Keratinocyte (primary cell): ENCODE measurements at regions not wholly inside any gene's neighbourhood (a gene's known extent, or its start where the extent isn't known, plus 50 kb on each side); places are given as distances from the start of the nearest gene placed in this dataset.

Experiments
- DNase-seq: peaks from one replicate; pipeline ENCODE4 v3.0.0-alpha.2; 2011; ENCODE audit warnings: low read depth, missing footprints, low spot score
- FAIRE-seq: peaks from 2 replicates; lab custom pipeline; 2011; peaks lifted over from hg19 to GRCh38; lab: Jason Lieb, UNC
- H2AFZ ChIP-seq: 2 replicates; pipeline ENCODE4 v1.6.0; 2012; ENCODE audit warnings: low read length, control low read depth, inconsistent platforms; ENCODE audit not compliant: control insufficient read depth
- H3K27ac ChIP-seq: 2 replicates; pipeline ENCODE4 v1.5.1; 2011; ENCODE audit warnings: low read length; ENCODE audit not compliant: control insufficient read depth, insufficient read depth
- H3K27me3 ChIP-seq: 3 replicates; pipeline ENCODE4 v1.6.0; 2011; ENCODE audit warnings: low read length; ENCODE audit not compliant: control insufficient read depth, insufficient read depth; ENCODE audit errors: extremely low read depth
- H3K36me3 ChIP-seq, 2 experiments: 2 replicates in 1 of 2; 3 replicates in 1 of 2; pipeline ENCODE4 v1.5.1; 2011; ENCODE audit warnings: low read length in 2 of 2, mild to moderate bottlenecking in 1 of 2; ENCODE audit not compliant: control insufficient read depth in 2 of 2, insufficient read depth in 2 of 2; ENCODE audit errors: extremely low read depth in 1 of 2
- H3K4me1 ChIP-seq: 3 replicates; pipeline ENCODE4 v1.5.1; 2011; ENCODE audit warnings: low read length; ENCODE audit not compliant: control insufficient read depth, insufficient read depth; ENCODE audit errors: extremely low read depth
- H3K4me2 ChIP-seq: 3 replicates; pipeline ENCODE4 v1.6.0; 2011; ENCODE audit warnings: low read depth, low read length; ENCODE audit not compliant: control insufficient read depth, insufficient read depth; ENCODE audit errors: extremely low read depth
- H3K4me3 ChIP-seq, 3 experiments: fragments of 200-600 bp in 1 of 3; sonication (generic) in 1 of 3; 2 replicates in 2 of 3; 3 replicates in 1 of 3; pipeline ENCODE4 v1.5.1; 2011 to 2016; ENCODE audit warnings: low read length in 3 of 3, mild to moderate bottlenecking in 3 of 3, control low read depth in 2 of 3, inconsistent platforms in 1 of 3, low read depth in 1 of 3, mixed read lengths in 1 of 3, mixed run types in 1 of 3, moderate library complexity in 1 of 3; ENCODE audit not compliant: control insufficient read depth in 2 of 3, insufficient read depth in 2 of 3; ENCODE audit errors: extremely low read depth in 1 of 3
- H3K79me2 ChIP-seq: 2 replicates; pipeline ENCODE4 v1.6.0; 2012; ENCODE audit warnings: low read length; ENCODE audit not compliant: control insufficient read depth, insufficient read depth
- H3K9ac ChIP-seq: 3 replicates; pipeline ENCODE4 v1.6.0; 2011; ENCODE audit warnings: low read length; ENCODE audit not compliant: control insufficient read depth, insufficient read depth; ENCODE audit errors: extremely low read depth
- H3K9me1 ChIP-seq: 3 replicates; pipeline ENCODE4 v1.6.0; 2011; ENCODE audit warnings: low read length; ENCODE audit not compliant: control insufficient read depth, insufficient read depth; ENCODE audit errors: extremely low read depth
- H3K9me3 ChIP-seq: 2 replicates; pipeline ENCODE4 v1.5.1; 2012; ENCODE audit warnings: low read depth, low read length; ENCODE audit not compliant: control insufficient read depth
- H4K20me1 ChIP-seq: 3 replicates; pipeline ENCODE4 v1.6.0; 2011; ENCODE audit warnings: low read length; ENCODE audit not compliant: control insufficient read depth, insufficient read depth; ENCODE audit errors: extremely low read depth
- CTCF ChIP-seq, 3 experiments: IDR thresholded peaks in 1 of 3; conservative IDR thresholded peaks in 1 of 3; optimal IDR thresholded peaks in 1 of 3; 2 replicates in 2 of 3; 3 replicates in 1 of 3; pipeline versions ENCODE3 to v1.5.1; 2011; ENCODE audit warnings: low read length in 3 of 3, mild to moderate bottlenecking in 3 of 3, moderate library complexity in 2 of 3, control low read depth in 1 of 3, inconsistent platforms in 1 of 3; ENCODE audit not compliant: insufficient read depth in 2 of 3; ENCODE audit errors: extremely low read depth in 1 of 3
- EZH2 ChIP-seq: IDR thresholded peaks from one replicate; pipeline ENCODE4 v1.6.1; 2012; ENCODE audit warnings: inconsistent platforms, mild to moderate bottlenecking, low read length, moderate library complexity
- dilution Hi-C: fragments of 300-500 bp; cut with MboI; formaldehyde crosslinking; loops from one replicate; pipeline ENCODE4 v1.7.0; 2020; ENCODE audit warnings: low sequenced_read_pairs; ENCODE audit not compliant: extremely low pct_ligation_motif_present

- Histone ChIP-seq H3K27ac (no peak overlapping the region), H3K4me1 (no peaks in the 10 kb centered on the region), H3K27me3 (no peaks in the 10 kb centered on the region), H4K20me1 (no peaks in the 10 kb centered on the region), H3K79me2 (no peaks in the 10 kb centered on the region), H3K4me2 (no peak overlapping the region), H3K36me3 (no peaks in the 10 kb centered on the region), H3K4me3 (no peak overlapping the region), H2AFZ (no peak overlapping the region), H3K9me3 (no peaks in the 10 kb centered on the region), H3K9me1 (no peaks in the 10 kb centered on the region), H3K9ac (no peak overlapping the region)
- dilution Hi-C loops, result no loop called here
- DNase-seq (no peak), FAIRE-seq (no peak)
- TF ChIP-seq CTCF (optimal IDR thresholded peaks at IDR 0.05 in 1 of 3, IDR thresholded peaks at IDR 0.05 in 1 of 3, conservative IDR thresholded peaks at IDR 0.05 in 1 of 3; ENCODE audit: extremely low read depth in 1 of 3, insufficient read depth in 2 of 3, low read length in 3 of 3), result no peak
- TF ChIP-seq EZH2, result no peak
These were observed 459.9 kb upstream of the RORB start for GRCh38 chr9:74037274-74037673.

- H3K36me3 ChIP-seq, result no peaks in the 10 kb centered on the region
- no peaks in the 10 kb centered on the region for H3K4me1 ChIP-seq
- no peaks in the 10 kb centered on the region for H3K27me3 ChIP-seq
- DNase-seq, result no peak
- H3K4me2 ChIP-seq, result no peak overlapping the region
- no peak for FAIRE-seq
- H3K9me1 ChIP-seq, result no peaks in the 10 kb centered on the region
- no peaks in the 10 kb centered on the region for H3K79me2 ChIP-seq
- TF ChIP-seq EZH2, result no peak
- no peak for TF ChIP-seq CTCF (optimal IDR thresholded peaks at IDR 0.05 in 1 of 3, IDR thresholded peaks at IDR 0.05 in 1 of 3, conservative IDR thresholded peaks at IDR 0.05 in 1 of 3; ENCODE audit: extremely low read depth in 1 of 3, insufficient read depth in 2 of 3, low read length in 3 of 3)
- H3K4me3 ChIP-seq, result no peak overlapping the region
- H2AFZ ChIP-seq, result no peak overlapping the region
- no peaks in the 10 kb centered on the region for H3K9me3 ChIP-seq
- H4K20me1 ChIP-seq, result no peaks in the 10 kb centered on the region
- dilution Hi-C loops, result no loop called here
- H3K9ac ChIP-seq, result no peak overlapping the region
- H3K27ac ChIP-seq, result no peak overlapping the region
These were observed 455.5 kb upstream of the RORB start for GRCh38 chr9:74041588-74041987.
